Stomach (tissue), 4 donors: ENCODE measurements at regions not wholly inside any gene's neighbourhood (a gene's known extent, or its start where the extent isn't known, plus 50 kb on each side); places are given as distances from the start of the nearest gene placed in this dataset.

Source experiments
- CTCF ChIP-seq, 7 experiments: fragments of 450-650 bp in 4 of 7; fragments of 200-600 bp in 3 of 7; sonication (generic) in 3 of 7; IDR thresholded peaks; one replicate each; pipeline ENCODE4 v1.5.1; 2016 to 2019; ENCODE audit warnings: antibody characterized with exemption in 7 of 7, control low read depth in 2 of 7, mild to moderate bottlenecking in 1 of 7
- POLR2A ChIP-seq, 4 donors: fragments of 450-650 bp; IDR thresholded peaks; one replicate each; pipeline ENCODE4 v1.6.1; 2016; ENCODE audit warnings: antibody characterized with exemption in 4 of 4, control low read depth in 2 of 4, mild to moderate bottlenecking in 1 of 4, moderate library complexity in 1 of 4
- POLR2AphosphoS5 ChIP-seq, 3 donors: sonication (generic); formaldehyde crosslinking; IDR thresholded peaks; one replicate each; pipeline ENCODE4 v1.6.1; 2016; ENCODE audit warnings: antibody characterized with exemption in 3 of 3

GRCh38 chr18:76667603-76668002 is 154.8 kb upstream of the ZNF236 start:
- TF ChIP-seq CTCF (IDR thresholded peaks at IDR 0.05) = no peak
- TF ChIP-seq POLR2AphosphoS5 (IDR thresholded peaks at IDR 0.05) = no peak
- no peak for TF ChIP-seq POLR2A (IDR thresholded peaks at IDR 0.05)
